AG04450 (cell line): ENCODE measurements at regions not wholly inside any gene's neighbourhood (a gene's known extent, or its start where the extent isn't known, plus 50 kb on each side); places are given as distances from the start of the nearest gene placed in this dataset.
A peak's percentile ranks its signal among the peaks of the same experiment; 100 is the strongest.

Source experiments
- CTCF ChIA-PET: fragments of 300-600, 350-600 bp; formaldehyde crosslinking; extraction: SDS; loops from one replicate; lab custom pipeline; 2022; ENCODE audit warnings: antibody characterized with exemption, inconsistent platforms; lab: Charles Lee
- POLR2A ChIA-PET: fragments of 350-600 bp; formaldehyde crosslinking; extraction: SDS; loops from one replicate; lab custom pipeline; 2021; ENCODE audit warnings: antibody characterized with exemption, inconsistent platforms; lab: Yijun Ruan, JAX
- DNase-seq: peaks from one replicate; pipeline ENCODE4 v3.0.0-alpha.2; 2011; ENCODE audit warnings: low read depth, low spot score
- H3K27ac ChIP-seq: one replicate; pipeline ENCODE4 v1.5.1; 2012; ENCODE audit warnings: low read depth, low read length, control low read depth
- H3K27me3 ChIP-seq: one replicate; pipeline ENCODE4 v1.6.0; 2012; ENCODE audit warnings: low read length; ENCODE audit not compliant: control insufficient read depth, insufficient read depth
- H3K4me3 ChIP-seq: 2 replicates; pipeline ENCODE4 v1.5.1; 2011; ENCODE audit warnings: mild to moderate bottlenecking, low read depth, low read length, control low read depth
- H3K9me3 ChIP-seq: 2 replicates; pipeline ENCODE4 v1.5.1; 2012; ENCODE audit warnings: low read length; ENCODE audit not compliant: control insufficient read depth, insufficient read depth
- TF ChIP-seq, protein P1 (sequence below): IDR thresholded peaks from 2 replicates; pipeline ENCODE4 v1.5.1; 2011; ENCODE audit warnings: low read depth, low read length, control low read depth, inconsistent platforms

DNA sequence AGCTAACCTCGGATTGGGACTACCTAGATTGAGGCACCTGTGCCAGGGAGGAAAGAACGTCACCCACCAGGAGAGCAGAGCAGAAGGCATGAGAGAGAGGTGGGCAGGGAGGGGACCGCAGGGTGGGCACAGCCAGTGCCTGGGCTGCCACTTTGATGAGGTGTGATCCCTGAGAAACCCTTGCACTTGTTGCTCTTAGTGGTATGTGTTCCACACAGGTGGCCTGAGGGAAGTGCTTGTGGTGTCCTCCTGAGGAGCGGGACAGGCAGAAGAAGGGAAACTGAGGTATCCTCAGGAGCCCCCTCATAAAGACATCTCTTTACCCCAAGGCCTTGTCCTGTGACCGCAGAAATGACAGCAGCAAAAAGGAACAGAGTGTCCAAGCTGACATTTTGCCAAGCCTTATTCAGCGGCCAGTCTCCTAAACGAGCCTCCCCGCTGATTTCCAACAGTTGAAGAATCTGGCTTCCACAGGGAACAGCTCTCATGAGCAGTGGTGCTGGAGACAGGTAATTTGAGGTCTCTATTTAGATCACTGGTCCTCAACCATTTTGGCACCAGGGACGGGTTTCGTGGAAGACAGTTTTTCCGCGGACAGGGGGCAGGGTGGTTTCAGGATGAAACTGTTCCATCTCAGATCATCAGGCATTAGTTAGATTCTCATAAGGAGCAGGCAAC lies 82.4 kb downstream of the FOXD1 start:
- DNase-seq, result no peak
- TF ChIP-seq, protein P1, sequence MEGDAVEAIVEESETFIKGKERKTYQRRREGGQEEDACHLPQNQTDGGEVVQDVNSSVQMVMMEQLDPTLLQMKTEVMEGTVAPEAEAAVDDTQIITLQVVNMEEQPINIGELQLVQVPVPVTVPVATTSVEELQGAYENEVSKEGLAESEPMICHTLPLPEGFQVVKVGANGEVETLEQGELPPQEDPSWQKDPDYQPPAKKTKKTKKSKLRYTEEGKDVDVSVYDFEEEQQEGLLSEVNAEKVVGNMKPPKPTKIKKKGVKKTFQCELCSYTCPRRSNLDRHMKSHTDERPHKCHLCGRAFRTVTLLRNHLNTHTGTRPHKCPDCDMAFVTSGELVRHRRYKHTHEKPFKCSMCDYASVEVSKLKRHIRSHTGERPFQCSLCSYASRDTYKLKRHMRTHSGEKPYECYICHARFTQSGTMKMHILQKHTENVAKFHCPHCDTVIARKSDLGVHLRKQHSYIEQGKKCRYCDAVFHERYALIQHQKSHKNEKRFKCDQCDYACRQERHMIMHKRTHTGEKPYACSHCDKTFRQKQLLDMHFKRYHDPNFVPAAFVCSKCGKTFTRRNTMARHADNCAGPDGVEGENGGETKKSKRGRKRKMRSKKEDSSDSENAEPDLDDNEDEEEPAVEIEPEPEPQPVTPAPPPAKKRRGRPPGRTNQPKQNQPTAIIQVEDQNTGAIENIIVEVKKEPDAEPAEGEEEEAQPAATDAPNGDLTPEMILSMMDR, result no peak
- Histone ChIP-seq H3K27ac (peak overlapping the region; percentile 53), H3K4me3 (no peak overlapping the region), H3K9me3 (no peaks in the 10 kb centered on the region), H3K27me3 (no peaks in the 10 kb centered on the region)
- CTCF ChIA-PET, result no interaction called here
- POLR2A ChIA-PET, result interaction anchor here (0.8 to 3.1 kb wide), 7 partner anchors 12 to 82 kb away, joined by 3 to 17 read pairs (median 4); partner anchors contain the start of gene FOXD1

- POLR2A ChIA-PET, result interaction anchor here (0.6 to 3.1 kb wide), 9 partner anchors 11 to 83 kb away, joined by 3 to 17 read pairs (median 4); partner anchors contain the start of gene FOXD1
- Histone ChIP-seq H3K4me3 (no peak overlapping the region), H3K9me3 (no peaks in the 10 kb centered on the region), H3K27me3 (no peaks in the 10 kb centered on the region), H3K27ac (peak overlapping the region; percentile 53)
- TF ChIP-seq, protein P1, result no peak
- CTCF ChIA-PET, result interaction anchor here (1.9 to 4.3 kb wide), 2 partner anchors 11 to 149 kb away, joined by 6 to 20 read pairs; no protein-coding TSS in a partner anchor
- DNase-seq, result peak; percentile 83
Observed at GRCh38 chr5:73365301-73365853, 83.2 kb downstream of the FOXD1 start.

GRCh38 chr5:73363911-73364730 lies 84.5 kb downstream of the FOXD1 start:
- TF ChIP-seq, protein P1, result no peak
- no peak for DNase-seq
- ChIA-PET POLR2A (interaction anchor here (0.8 to 3.1 kb wide), 5 partner anchors 11 to 85 kb away, joined by 3 to 13 read pairs (median 4); partner anchors contain the start of gene FOXD1), CTCF (interaction anchor here (1.0 to 4.3 kb wide), 4 partner anchors 9 to 280 kb away, joined by 3 to 20 read pairs (median 6); no protein-coding TSS in a partner anchor)
- no peak overlapping the region for H3K27ac ChIP-seq
- no peaks in the 10 kb centered on the region for H3K27me3 ChIP-seq
- no peaks in the 10 kb centered on the region for H3K9me3 ChIP-seq
- H3K4me3 ChIP-seq, result no peak overlapping the region

DNA sequence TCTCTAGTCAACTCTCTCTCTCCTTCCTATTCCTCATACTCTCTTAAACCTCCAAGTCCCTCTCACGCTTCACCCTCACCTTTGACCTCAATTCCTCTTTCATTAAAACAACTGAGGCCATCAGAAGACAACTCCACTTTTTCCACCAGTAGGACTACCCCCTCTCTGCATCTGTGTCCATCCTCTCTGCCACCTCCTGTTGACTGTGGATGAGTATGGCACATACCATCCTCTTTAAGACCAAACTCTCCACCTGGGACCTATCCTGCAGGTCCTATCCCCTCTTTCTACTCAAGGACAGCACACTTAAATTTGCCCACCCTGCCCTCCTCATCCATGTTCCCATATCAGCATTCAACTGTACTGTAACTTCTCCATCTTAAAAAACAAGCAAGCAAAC lies 89.2 kb downstream of the FOXD1 start:
- no peak overlapping the region for H3K27ac ChIP-seq
- POLR2A ChIA-PET, result no interaction called here
- H3K4me3 ChIP-seq, result no peak overlapping the region
- H3K27me3 ChIP-seq, result no peaks in the 10 kb centered on the region
- TF ChIP-seq, protein P1, result peak; percentile 11; the same call in 1 of the 2 replicates
- H3K9me3 ChIP-seq, result no peaks in the 10 kb centered on the region
- DNase-seq, result no peak
- CTCF ChIA-PET, result no interaction called here
